SK-N-SH (cell line): ENCODE measurements at regions not wholly inside any gene's neighbourhood (a gene's known extent, or its start where the extent isn't known, plus 50 kb on each side); places are given as distances from the start of the nearest gene placed in this dataset.

ENCODE experiments used
- CTCF ChIA-PET: fragments of 300-600, 350-600 bp; formaldehyde crosslinking; extraction: SDS; loops from one replicate; lab custom pipeline; 2021; lab: Yijun Ruan, JAX
- POLR2A ChIA-PET: fragments of 350-600 bp; sonication (Branson Sonifier 250); formaldehyde crosslinking; extraction: SDS; loops from one replicate; lab custom pipeline; 2020; ENCODE audit warnings: antibody characterized with exemption, inconsistent platforms; lab: Yijun Ruan, JAX
- DNase-seq: peaks from one replicate; pipeline ENCODE4 v3.0.0; 2012
- H2AFZ ChIP-seq: fragments of 200-600 bp; sonication (generic); 2 replicates; pipeline ENCODE4 v1.8.1; 2016; ENCODE audit warnings: antibody characterized with exemption, mild to moderate bottlenecking, low read depth
- H3F3A ChIP-seq: fragments of 200-600 bp; sonication (generic); replicated peaks from 2 replicates; pipeline ENCODE3; 2016; ENCODE audit warnings: antibody characterized with exemption, mild to moderate bottlenecking; ENCODE audit not compliant: insufficient read depth
- H3K27ac ChIP-seq, 2 experiments: fragments of 200-500 bp in 1 of 2; fragments of 200-600 bp in 1 of 2; sonication (Bioruptor generic) in 1 of 2; sonication (generic), shearing (Covaris generic) in 1 of 2; 2 replicates each; pipeline versions ENCODE4 v1.5.1 to v1.6.1; 2014 to 2016; ENCODE audit warnings: low read depth in 2 of 2, inconsistent platforms in 1 of 2, low read length in 1 of 2, mild to moderate bottlenecking in 1 of 2, mixed read lengths in 1 of 2
- H3K27me3 ChIP-seq: fragments of 200-600 bp; sonication (generic), shearing (Covaris generic); 2 replicates; pipeline ENCODE4 v1.6.1; 2016; ENCODE audit warnings: mixed run types; ENCODE audit not compliant: insufficient read depth
- H3K36me3 ChIP-seq, 2 experiments: fragments of 200-500 bp in 1 of 2; fragments of 200-600 bp in 1 of 2; sonication (Bioruptor generic) in 1 of 2; sonication (generic) in 1 of 2; replicated peaks in 1 of 2; 2 replicates each; pipeline versions ENCODE3 to v1.5.1; 2014 to 2016; ENCODE audit warnings: low read length in 1 of 2, mild to moderate bottlenecking in 1 of 2; ENCODE audit not compliant: insufficient read depth in 2 of 2, control insufficient read depth in 1 of 2
- H3K4me1 ChIP-seq, 2 experiments: fragments of 200-500 bp in 1 of 2; fragments of 200-600 bp in 1 of 2; sonication (Bioruptor generic) in 1 of 2; sonication (generic), shearing (Covaris generic) in 1 of 2; 2 replicates each; pipeline versions ENCODE4 v1.5.1 to v1.6.1; 2014 to 2016; ENCODE audit warnings: low read depth in 1 of 2, low read length in 1 of 2, mixed run types in 1 of 2; ENCODE audit not compliant: insufficient read depth in 2 of 2, control insufficient read depth in 1 of 2
- H3K4me2 ChIP-seq: fragments of 200-600 bp; sonication (generic), shearing (Covaris generic); 2 replicates; pipeline ENCODE4 v1.6.1; 2017; ENCODE audit warnings: mixed run types
- H3K4me3 ChIP-seq, 2 experiments: fragments of 200-500 bp in 1 of 2; fragments of 200-600 bp in 1 of 2; sonication (Bioruptor generic) in 1 of 2; sonication (generic), shearing (Covaris generic) in 1 of 2; 2 replicates each; pipeline versions ENCODE4 v1.5.1 to v1.8.1; 2014 to 2016; ENCODE audit warnings: low read depth in 2 of 2, inconsistent platforms in 1 of 2, low read length in 1 of 2, mild to moderate bottlenecking in 1 of 2, mixed read lengths in 1 of 2, moderate library complexity in 1 of 2
- H3K79me2 ChIP-seq: fragments of 200-600 bp; sonication (generic); 2 replicates; pipeline ENCODE4 v1.8.1; 2017; ENCODE audit warnings: mild to moderate bottlenecking; ENCODE audit not compliant: insufficient read depth
- H3K9ac ChIP-seq: fragments of 200-600 bp; sonication (generic); 2 replicates; pipeline ENCODE4 v1.6.1; 2017; ENCODE audit warnings: mixed run types
- H3K9me2 ChIP-seq: fragments of 200-600 bp; sonication (generic); 2 replicates; pipeline ENCODE4 v1.6.1; 2017; ENCODE audit warnings: mixed run types
- H3K9me3 ChIP-seq: fragments of 200-600 bp; sonication (generic); 2 replicates; pipeline ENCODE4 v1.6.1; 2017; ENCODE audit warnings: mixed run types, mild to moderate bottlenecking, moderate library complexity
- H4K20me1 ChIP-seq: fragments of 200-600 bp; sonication (generic); 2 replicates; pipeline ENCODE4 v1.6.1; 2017; ENCODE audit warnings: mild to moderate bottlenecking, mixed run types; ENCODE audit not compliant: insufficient read depth
- EP300 ChIP-seq, 2 experiments: IDR thresholded peaks; 2 replicates each; pipeline versions ENCODE4 v1.4.0 to v1.6.1; 2012; ENCODE audit warnings: borderline replicate concordance in 1 of 2, low read depth in 1 of 2, low read length in 1 of 2
- EZH2phosphoT487 ChIP-seq: fragments of 200-600 bp; sonication (generic); IDR thresholded peaks from 2 replicates; pipeline ENCODE4 v1.6.1; 2017; ENCODE audit warnings: low read depth, mixed run types, mild to moderate bottlenecking, antibody characterized with exemption, moderate library complexity, borderline replicate concordance
- FOSL2 ChIP-seq: IDR thresholded peaks from 2 replicates; pipeline ENCODE4 v1.4.0; 2012; ENCODE audit warnings: low read depth, mild to moderate bottlenecking, moderate library complexity, borderline replicate concordance
- MEF2A ChIP-seq: IDR thresholded peaks from 2 replicates; pipeline ENCODE4 v1.4.0; 2012; ENCODE audit warnings: low read depth, borderline replicate concordance
- POLR2AphosphoS5 ChIP-seq: IDR thresholded peaks from 2 replicates; pipeline ENCODE4 v1.6.1; 2012; ENCODE audit warnings: low read depth, low read length
- RAD21 ChIP-seq: IDR thresholded peaks from 2 replicates; pipeline ENCODE4 v1.6.1; 2012; ENCODE audit warnings: mild to moderate bottlenecking, low read length
- RFX5 ChIP-seq: IDR thresholded peaks from 2 replicates; pipeline ENCODE4 v1.6.1; 2012; ENCODE audit warnings: mild to moderate bottlenecking, improper control_type of control experiment, low read length
- SIN3A ChIP-seq: IDR thresholded peaks from 2 replicates; pipeline ENCODE4 v1.6.1; 2012; ENCODE audit warnings: low read depth, mild to moderate bottlenecking, low read length, moderate library complexity, borderline replicate concordance
- SMC3 ChIP-seq: IDR thresholded peaks from 2 replicates; pipeline ENCODE4 v1.6.1; 2012; ENCODE audit warnings: low read depth, low read length, improper control_type of control experiment
- TEAD4 ChIP-seq: IDR thresholded peaks from 2 replicates; pipeline ENCODE4 v1.4.0; 2012; ENCODE audit warnings: mild to moderate bottlenecking, borderline replicate concordance; ENCODE audit not compliant: insufficient read depth
- YY1 ChIP-seq: IDR thresholded peaks from 2 replicates; pipeline ENCODE4 v1.4.0; 2012; ENCODE audit warnings: low read depth, mild to moderate bottlenecking
- WGBS: methylation state at CpG from one replicate; pipeline ENCODE4 v1.1.6; 2017; ENCODE audit warnings: low lambda C conversion rate; 5-methylcytosine and 5-hydroxymethylcytosine counted together
- TF ChIP-seq, protein P1 (sequence below): IDR thresholded peaks from 2 replicates; pipeline ENCODE4 v1.6.1; 2012; ENCODE audit warnings: mild to moderate bottlenecking, low read depth, low read length, moderate library complexity
- TF ChIP-seq, protein P2 (sequence below): IDR thresholded peaks from 2 replicates; pipeline ENCODE4; 2012
- TF ChIP-seq, protein P3 (sequence below): IDR thresholded peaks from 2 replicates; pipeline ENCODE4 v1.4.0; 2012; ENCODE audit warnings: low read depth
- TF ChIP-seq, protein P4 (sequence below): fragments of 200-600 bp; sonication (generic); IDR thresholded peaks from 2 replicates; pipeline ENCODE4 v1.6.1; 2017; ENCODE audit warnings: antibody characterized with exemption, mild to moderate bottlenecking, moderate library complexity
- TF ChIP-seq, protein P5 (sequence below): IDR thresholded peaks from 2 replicates; pipeline ENCODE4 v1.4.0; 2012; ENCODE audit warnings: low read depth, borderline replicate concordance

DNA sequence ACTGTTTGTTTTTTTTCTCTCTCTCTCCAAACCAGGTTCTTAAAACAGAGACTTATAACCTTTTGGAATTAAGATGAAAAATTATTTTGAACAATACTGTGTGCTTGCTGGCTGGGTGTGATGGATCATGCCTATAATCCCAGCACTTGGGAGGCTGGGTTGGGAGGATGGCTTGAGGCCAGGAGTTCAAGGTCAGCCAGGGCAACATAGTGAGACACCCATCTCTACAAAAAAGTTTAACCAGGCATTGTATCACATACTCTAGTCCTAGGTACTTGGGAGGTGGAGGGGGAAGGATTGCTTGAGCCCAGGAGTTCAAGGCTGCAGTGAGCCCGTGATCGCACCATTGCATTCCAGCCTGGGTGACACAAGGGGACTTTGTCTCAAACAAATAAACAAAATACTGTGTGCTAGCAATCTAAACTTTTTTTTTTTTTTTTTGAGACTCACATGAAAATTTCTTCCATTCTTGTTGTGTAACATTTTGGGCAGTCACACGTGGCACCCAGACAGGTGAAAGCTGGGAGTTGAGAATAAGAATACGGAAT lies 379.6 kb downstream of the ETNK1 start:
- DNase-seq: no peak
- H2AFZ ChIP-seq: no peak overlapping the region
- TF ChIP-seq, protein P1, sequence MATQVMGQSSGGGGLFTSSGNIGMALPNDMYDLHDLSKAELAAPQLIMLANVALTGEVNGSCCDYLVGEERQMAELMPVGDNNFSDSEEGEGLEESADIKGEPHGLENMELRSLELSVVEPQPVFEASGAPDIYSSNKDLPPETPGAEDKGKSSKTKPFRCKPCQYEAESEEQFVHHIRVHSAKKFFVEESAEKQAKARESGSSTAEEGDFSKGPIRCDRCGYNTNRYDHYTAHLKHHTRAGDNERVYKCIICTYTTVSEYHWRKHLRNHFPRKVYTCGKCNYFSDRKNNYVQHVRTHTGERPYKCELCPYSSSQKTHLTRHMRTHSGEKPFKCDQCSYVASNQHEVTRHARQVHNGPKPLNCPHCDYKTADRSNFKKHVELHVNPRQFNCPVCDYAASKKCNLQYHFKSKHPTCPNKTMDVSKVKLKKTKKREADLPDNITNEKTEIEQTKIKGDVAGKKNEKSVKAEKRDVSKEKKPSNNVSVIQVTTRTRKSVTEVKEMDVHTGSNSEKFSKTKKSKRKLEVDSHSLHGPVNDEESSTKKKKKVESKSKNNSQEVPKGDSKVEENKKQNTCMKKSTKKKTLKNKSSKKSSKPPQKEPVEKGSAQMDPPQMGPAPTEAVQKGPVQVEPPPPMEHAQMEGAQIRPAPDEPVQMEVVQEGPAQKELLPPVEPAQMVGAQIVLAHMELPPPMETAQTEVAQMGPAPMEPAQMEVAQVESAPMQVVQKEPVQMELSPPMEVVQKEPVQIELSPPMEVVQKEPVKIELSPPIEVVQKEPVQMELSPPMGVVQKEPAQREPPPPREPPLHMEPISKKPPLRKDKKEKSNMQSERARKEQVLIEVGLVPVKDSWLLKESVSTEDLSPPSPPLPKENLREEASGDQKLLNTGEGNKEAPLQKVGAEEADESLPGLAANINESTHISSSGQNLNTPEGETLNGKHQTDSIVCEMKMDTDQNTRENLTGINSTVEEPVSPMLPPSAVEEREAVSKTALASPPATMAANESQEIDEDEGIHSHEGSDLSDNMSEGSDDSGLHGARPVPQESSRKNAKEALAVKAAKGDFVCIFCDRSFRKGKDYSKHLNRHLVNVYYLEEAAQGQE: no peak
- no peaks in the 10 kb centered on the region for H4K20me1 ChIP-seq
- H3K4me2 ChIP-seq: no peak overlapping the region
- H3K27ac ChIP-seq: no peak overlapping the region
- ChIA-PET CTCF (no interaction called here), POLR2A (no interaction called here)
- H3K4me3 ChIP-seq: no peak overlapping the region
- no peaks in the 10 kb centered on the region for H3F3A ChIP-seq
- WGBS: 42% methylated on average over 4 of the region's 4 CpGs
- peaks cover 0 to 3% of the 10 kb centered on the region in 2 experiments; a peak in 1 of 4 replicates for H3K4me1 ChIP-seq
- H3K9ac ChIP-seq: no peak overlapping the region
- H3K27me3 ChIP-seq: no peaks in the 10 kb centered on the region
- no peaks in the 10 kb centered on the region for H3K9me3 ChIP-seq
- no peaks in the 10 kb centered on the region for H3K9me2 ChIP-seq
- no peaks in the 10 kb centered on the region for H3K36me3 ChIP-seq
- no peaks in the 10 kb centered on the region for H3K79me2 ChIP-seq

DNA sequence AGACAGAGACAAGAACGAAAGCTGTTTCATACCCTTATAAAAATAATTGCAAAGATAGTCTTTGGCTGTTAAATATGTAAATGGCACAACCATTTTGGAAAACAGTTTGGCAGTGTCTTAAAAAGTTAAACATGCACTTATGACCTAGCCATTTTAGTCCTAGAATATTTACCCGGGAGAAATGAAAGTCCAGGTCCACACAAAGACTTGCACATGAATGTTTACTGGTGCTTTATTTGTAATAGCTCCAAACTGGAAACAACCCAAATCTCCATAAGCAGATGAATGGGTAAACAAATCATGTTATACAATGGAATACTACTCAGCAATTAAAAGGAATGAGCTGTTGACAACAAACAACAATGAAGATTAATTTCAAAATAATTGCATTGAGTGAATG lies 380.4 kb downstream of the ETNK1 start:
- DNase-seq: no peak
- no peaks in the 10 kb centered on the region for H3K27me3 ChIP-seq
- no peaks in the 10 kb centered on the region for H4K20me1 ChIP-seq
- WGBS: 29% methylated on average over 2 of the region's 2 CpGs
- H3K9me3 ChIP-seq: no peaks in the 10 kb centered on the region
- no peaks in the 10 kb centered on the region for H3K36me3 ChIP-seq
- H3K4me2 ChIP-seq: no peak overlapping the region
- POLR2A ChIA-PET: no interaction called here
- no peaks in the 10 kb centered on the region for H3F3A ChIP-seq
- peaks cover 0 to 3% of the 10 kb centered on the region in 2 experiments; a peak in 1 of 4 replicates for H3K4me1 ChIP-seq
- no peak overlapping the region for H3K9ac ChIP-seq
- H3K4me3 ChIP-seq: no peak overlapping the region
- CTCF ChIA-PET: no interaction called here
- H3K27ac ChIP-seq: no peak overlapping the region
- TF ChIP-seq SIN3A: no peak
- TF ChIP-seq RAD21: no peak
- no peak for TF ChIP-seq POLR2AphosphoS5
- TF ChIP-seq, protein P2, sequence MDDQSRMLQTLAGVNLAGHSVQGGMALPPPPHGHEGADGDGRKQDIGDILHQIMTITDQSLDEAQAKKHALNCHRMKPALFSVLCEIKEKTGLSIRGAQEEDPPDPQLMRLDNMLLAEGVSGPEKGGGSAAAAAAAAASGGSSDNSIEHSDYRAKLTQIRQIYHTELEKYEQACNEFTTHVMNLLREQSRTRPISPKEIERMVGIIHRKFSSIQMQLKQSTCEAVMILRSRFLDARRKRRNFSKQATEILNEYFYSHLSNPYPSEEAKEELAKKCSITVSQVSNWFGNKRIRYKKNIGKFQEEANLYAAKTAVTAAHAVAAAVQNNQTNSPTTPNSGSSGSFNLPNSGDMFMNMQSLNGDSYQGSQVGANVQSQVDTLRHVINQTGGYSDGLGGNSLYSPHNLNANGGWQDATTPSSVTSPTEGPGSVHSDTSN: no peak
- TF ChIP-seq EZH2phosphoT487: no peak
- no peak for TF ChIP-seq RFX5
- no peak for TF ChIP-seq MEF2A
- TF ChIP-seq SMC3: no peak
- TF ChIP-seq TEAD4: no peak
- TF ChIP-seq, protein P3, sequence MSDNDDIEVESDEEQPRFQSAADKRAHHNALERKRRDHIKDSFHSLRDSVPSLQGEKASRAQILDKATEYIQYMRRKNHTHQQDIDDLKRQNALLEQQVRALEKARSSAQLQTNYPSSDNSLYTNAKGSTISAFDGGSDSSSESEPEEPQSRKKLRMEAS: no peak
- TF ChIP-seq EP300 (IDR thresholded peaks at IDR 0.05; ENCODE audit: borderline replicate concordance in 1 of 2, low read depth in 1 of 2, low read length in 1 of 2): no peak
- TF ChIP-seq, protein P4, sequence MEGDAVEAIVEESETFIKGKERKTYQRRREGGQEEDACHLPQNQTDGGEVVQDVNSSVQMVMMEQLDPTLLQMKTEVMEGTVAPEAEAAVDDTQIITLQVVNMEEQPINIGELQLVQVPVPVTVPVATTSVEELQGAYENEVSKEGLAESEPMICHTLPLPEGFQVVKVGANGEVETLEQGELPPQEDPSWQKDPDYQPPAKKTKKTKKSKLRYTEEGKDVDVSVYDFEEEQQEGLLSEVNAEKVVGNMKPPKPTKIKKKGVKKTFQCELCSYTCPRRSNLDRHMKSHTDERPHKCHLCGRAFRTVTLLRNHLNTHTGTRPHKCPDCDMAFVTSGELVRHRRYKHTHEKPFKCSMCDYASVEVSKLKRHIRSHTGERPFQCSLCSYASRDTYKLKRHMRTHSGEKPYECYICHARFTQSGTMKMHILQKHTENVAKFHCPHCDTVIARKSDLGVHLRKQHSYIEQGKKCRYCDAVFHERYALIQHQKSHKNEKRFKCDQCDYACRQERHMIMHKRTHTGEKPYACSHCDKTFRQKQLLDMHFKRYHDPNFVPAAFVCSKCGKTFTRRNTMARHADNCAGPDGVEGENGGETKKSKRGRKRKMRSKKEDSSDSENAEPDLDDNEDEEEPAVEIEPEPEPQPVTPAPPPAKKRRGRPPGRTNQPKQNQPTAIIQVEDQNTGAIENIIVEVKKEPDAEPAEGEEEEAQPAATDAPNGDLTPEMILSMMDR: no peak
- TF ChIP-seq FOSL2: no peak
- TF ChIP-seq, protein P5, sequence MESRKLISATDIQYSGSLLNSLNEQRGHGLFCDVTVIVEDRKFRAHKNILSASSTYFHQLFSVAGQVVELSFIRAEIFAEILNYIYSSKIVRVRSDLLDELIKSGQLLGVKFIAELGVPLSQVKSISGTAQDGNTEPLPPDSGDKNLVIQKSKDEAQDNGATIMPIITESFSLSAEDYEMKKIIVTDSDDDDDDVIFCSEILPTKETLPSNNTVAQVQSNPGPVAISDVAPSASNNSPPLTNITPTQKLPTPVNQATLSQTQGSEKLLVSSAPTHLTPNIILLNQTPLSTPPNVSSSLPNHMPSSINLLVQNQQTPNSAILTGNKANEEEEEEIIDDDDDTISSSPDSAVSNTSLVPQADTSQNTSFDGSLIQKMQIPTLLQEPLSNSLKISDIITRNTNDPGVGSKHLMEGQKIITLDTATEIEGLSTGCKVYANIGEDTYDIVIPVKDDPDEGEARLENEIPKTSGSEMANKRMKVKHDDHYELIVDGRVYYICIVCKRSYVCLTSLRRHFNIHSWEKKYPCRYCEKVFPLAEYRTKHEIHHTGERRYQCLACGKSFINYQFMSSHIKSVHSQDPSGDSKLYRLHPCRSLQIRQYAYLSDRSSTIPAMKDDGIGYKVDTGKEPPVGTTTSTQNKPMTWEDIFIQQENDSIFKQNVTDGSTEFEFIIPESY: no peak
- TF ChIP-seq YY1: no peak
- no peaks in the 10 kb centered on the region for H3K9me2 ChIP-seq
- no peak overlapping the region for H2AFZ ChIP-seq
- H3K79me2 ChIP-seq: no peaks in the 10 kb centered on the region
